K562 (cell line): ENCODE measurements at regions not wholly inside any gene's neighbourhood (a gene's known extent, or its start where the extent isn't known, plus 50 kb on each side); places are given as distances from the start of the nearest gene placed in this dataset.

Experiments used
- BHLHE40 ChIP-seq: IDR thresholded peaks from 2 replicates; pipeline ENCODE4 v1.6.1; 2011; ENCODE audit warnings: low read length, improper control_type of control experiment
- CHD1 ChIP-seq: fragments of 200-600 bp; sonication (generic); IDR thresholded peaks from one replicate; pipeline ENCODE4 v1.6.1; 2012; ENCODE audit warnings: mild to moderate bottlenecking, moderate library complexity, low read length, inconsistent platforms
- GABPA ChIP-seq: fragments of 200-800 bp; sonication (Bioruptor generic); conservative IDR thresholded peaks from 2 replicates; pipeline ENCODE4 v1.6.1; 2016; ENCODE audit warnings: low read depth, missing genetic modification characterization, missing compliant biosample characterization
- POLR2A ChIP-seq: fragments of 450-650 bp; conservative IDR thresholded peaks from 2 replicates; pipeline ENCODE4 v1.6.1; 2016
- STAT5A ChIP-seq: IDR thresholded peaks from 2 replicates; pipeline ENCODE4 v1.6.1; 2012; ENCODE audit warnings: low read length, inconsistent platforms, borderline replicate concordance
- TBP ChIP-seq: optimal IDR thresholded peaks from 2 replicates; pipeline ENCODE3; 2011; ENCODE audit warnings: low read depth, low read length, improper control_type of control experiment
- ZNF780A ChIP-seq: fragments of 250-450 bp; sonication (Bioruptor Pico); IDR thresholded peaks from 2 replicates; pipeline ENCODE4 v1.5.0; 2021; ENCODE audit warnings: mild to moderate bottlenecking
- TF ChIP-seq, protein P1 (sequence below), 3 experiments: IDR thresholded peaks in 2 of 3; conservative IDR thresholded peaks in 1 of 3; 2 replicates each; pipeline ENCODE4 v1.5.1; 2011 to 2012; ENCODE audit warnings: low read length in 3 of 3, mild to moderate bottlenecking in 3 of 3, control low read depth in 2 of 3, improper control_type of control experiment in 1 of 3, inconsistent platforms in 1 of 3, low read depth in 1 of 3, mixed read lengths in 1 of 3, moderate library complexity in 1 of 3; ENCODE audit not compliant: insufficient read depth in 2 of 3
- TF ChIP-seq, protein P2 (sequence below): fragments of 250-450 bp; sonication (Bioruptor Pico); IDR thresholded peaks from 2 replicates; pipeline ENCODE4 v1.8.0; 2021; ENCODE audit warnings: mild to moderate bottlenecking, moderate library complexity
- TF ChIP-seq, protein P3 (sequence below): sonication (generic); formaldehyde crosslinking; IDR thresholded peaks from 2 replicates; pipeline ENCODE4 v1.8.1; 2023; ENCODE audit warnings: mild to moderate bottlenecking, missing genetic modification reagents

- TF ChIP-seq, protein P1, sequence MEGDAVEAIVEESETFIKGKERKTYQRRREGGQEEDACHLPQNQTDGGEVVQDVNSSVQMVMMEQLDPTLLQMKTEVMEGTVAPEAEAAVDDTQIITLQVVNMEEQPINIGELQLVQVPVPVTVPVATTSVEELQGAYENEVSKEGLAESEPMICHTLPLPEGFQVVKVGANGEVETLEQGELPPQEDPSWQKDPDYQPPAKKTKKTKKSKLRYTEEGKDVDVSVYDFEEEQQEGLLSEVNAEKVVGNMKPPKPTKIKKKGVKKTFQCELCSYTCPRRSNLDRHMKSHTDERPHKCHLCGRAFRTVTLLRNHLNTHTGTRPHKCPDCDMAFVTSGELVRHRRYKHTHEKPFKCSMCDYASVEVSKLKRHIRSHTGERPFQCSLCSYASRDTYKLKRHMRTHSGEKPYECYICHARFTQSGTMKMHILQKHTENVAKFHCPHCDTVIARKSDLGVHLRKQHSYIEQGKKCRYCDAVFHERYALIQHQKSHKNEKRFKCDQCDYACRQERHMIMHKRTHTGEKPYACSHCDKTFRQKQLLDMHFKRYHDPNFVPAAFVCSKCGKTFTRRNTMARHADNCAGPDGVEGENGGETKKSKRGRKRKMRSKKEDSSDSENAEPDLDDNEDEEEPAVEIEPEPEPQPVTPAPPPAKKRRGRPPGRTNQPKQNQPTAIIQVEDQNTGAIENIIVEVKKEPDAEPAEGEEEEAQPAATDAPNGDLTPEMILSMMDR (IDR thresholded peaks at IDR 0.05 in 2 of 3, conservative IDR thresholded peaks at IDR 0.05 in 1 of 3; ENCODE audit: insufficient read depth in 2 of 3, low read depth in 1 of 3, low read length in 3 of 3), result no peak
- TF ChIP-seq, protein P2, sequence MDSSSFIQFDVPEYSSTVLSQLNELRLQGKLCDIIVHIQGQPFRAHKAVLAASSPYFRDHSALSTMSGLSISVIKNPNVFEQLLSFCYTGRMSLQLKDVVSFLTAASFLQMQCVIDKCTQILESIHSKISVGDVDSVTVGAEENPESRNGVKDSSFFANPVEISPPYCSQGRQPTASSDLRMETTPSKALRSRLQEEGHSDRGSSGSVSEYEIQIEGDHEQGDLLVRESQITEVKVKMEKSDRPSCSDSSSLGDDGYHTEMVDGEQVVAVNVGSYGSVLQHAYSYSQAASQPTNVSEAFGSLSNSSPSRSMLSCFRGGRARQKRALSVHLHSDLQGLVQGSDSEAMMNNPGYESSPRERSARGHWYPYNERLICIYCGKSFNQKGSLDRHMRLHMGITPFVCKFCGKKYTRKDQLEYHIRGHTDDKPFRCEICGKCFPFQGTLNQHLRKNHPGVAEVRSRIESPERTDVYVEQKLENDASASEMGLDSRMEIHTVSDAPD (CRISPR knock-in tag), result no peak
- TF ChIP-seq GABPA (tag) (no peak), STAT5A (no peak), POLR2A (no peak), BHLHE40 (no peak), ZNF780A (CRISPR knock-in tag) (no peak), CHD1 (no peak), TBP (no peak)
- TF ChIP-seq, protein P3, sequence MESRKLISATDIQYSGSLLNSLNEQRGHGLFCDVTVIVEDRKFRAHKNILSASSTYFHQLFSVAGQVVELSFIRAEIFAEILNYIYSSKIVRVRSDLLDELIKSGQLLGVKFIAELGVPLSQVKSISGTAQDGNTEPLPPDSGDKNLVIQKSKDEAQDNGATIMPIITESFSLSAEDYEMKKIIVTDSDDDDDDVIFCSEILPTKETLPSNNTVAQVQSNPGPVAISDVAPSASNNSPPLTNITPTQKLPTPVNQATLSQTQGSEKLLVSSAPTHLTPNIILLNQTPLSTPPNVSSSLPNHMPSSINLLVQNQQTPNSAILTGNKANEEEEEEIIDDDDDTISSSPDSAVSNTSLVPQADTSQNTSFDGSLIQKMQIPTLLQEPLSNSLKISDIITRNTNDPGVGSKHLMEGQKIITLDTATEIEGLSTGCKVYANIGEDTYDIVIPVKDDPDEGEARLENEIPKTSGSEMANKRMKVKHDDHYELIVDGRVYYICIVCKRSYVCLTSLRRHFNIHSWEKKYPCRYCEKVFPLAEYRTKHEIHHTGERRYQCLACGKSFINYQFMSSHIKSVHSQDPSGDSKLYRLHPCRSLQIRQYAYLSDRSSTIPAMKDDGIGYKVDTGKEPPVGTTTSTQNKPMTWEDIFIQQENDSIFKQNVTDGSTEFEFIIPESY (CRISPR knock-in tag), result no peak
These were observed 60.4 kb upstream of the TANC1 start for GRCh38 chr2:158907926-158908456.
